ENCODE measurements at regions not wholly inside any gene's neighbourhood (a gene's known extent, or its start where the extent isn't known, plus 50 kb on each side); places are given as distances from the start of the nearest gene placed in this dataset.

GRCh38 chr12:43147878-43148277, 404.1 kb downstream of the ADAMTS20 start:
- no peak overlapping the region for H3K27ac Mint-ChIP-seq
- no peaks in the 10 kb centered on the region for H3K27me3 Mint-ChIP-seq
- H3K4me1 Mint-ChIP-seq = no peaks in the 10 kb centered on the region
- ATAC-seq (ENCODE audit: low read depth) (no peak), DNase-seq (no peak)
- H3K4me3 Mint-ChIP-seq = no peak overlapping the region
- H3K9me3 Mint-ChIP-seq = no peaks in the 10 kb centered on the region
- H3K36me3 Mint-ChIP-seq = no peaks in the 10 kb centered on the region
- POLR2A ChIA-PET = no interaction called here

DNA sequence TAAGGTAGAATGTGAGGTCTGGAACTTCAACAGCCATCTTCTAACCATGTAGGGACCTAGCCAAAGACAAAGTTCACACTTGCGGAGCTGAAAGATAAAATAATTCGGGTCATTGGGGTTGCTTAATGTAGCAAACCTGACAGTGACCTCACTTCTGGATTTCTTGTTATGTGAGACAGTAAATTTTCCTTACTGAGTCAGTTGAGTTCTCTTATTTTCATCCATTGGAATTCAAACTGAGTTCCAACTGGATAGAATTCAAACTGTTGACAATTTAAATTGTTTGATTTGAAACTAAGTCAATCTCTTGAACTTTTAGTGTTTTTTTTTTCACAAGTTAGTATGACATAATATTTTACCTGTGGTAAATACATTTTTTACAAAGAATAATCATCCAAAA, 406.5 kb downstream of the ADAMTS20 start:
- H3K36me3 Mint-ChIP-seq = no peaks in the 10 kb centered on the region
- H3K27ac Mint-ChIP-seq = no peak overlapping the region
- H3K9me3 Mint-ChIP-seq = no peaks in the 10 kb centered on the region
- H3K27me3 Mint-ChIP-seq = no peaks in the 10 kb centered on the region
- no peak overlapping the region for H3K4me3 Mint-ChIP-seq
- H3K4me1 Mint-ChIP-seq = no peaks in the 10 kb centered on the region
- ATAC-seq (ENCODE audit: low read depth) (no peak), DNase-seq (no peak)
- POLR2A ChIA-PET = no interaction called here

GRCh38 chr12:43143278-43143677, 408.7 kb downstream of the ADAMTS20 start:
- H3K4me1 Mint-ChIP-seq = no peaks in the 10 kb centered on the region
- ATAC-seq (ENCODE audit: low read depth) = no peak
- no peak overlapping the region for H3K4me3 Mint-ChIP-seq
- no peak for DNase-seq
- no peak overlapping the region for H3K27ac Mint-ChIP-seq
- H3K27me3 Mint-ChIP-seq = no peaks in the 10 kb centered on the region
- H3K9me3 Mint-ChIP-seq = no peaks in the 10 kb centered on the region
- POLR2A ChIA-PET = no interaction called here
- no peaks in the 10 kb centered on the region for H3K36me3 Mint-ChIP-seq

DNA sequence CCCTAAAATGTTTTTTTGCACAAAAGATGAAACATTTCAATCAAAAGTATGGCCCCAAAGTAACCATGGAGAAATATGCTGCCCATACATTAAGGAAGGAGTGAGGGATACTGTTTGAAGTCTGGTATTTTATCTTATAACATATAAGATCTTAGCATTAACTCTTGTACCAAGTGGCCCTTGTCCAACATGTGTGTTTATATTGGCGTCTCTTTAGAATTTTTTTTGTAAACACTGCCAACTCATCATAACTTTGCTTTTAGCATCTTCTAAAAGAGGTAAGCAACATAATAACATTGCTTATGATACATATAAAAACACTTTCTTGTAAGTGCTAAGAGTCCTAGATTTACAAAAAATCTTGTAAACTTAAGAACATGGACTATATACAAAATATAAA, 419.7 kb downstream of the ADAMTS20 start:
- no peaks in the 10 kb centered on the region for H3K36me3 Mint-ChIP-seq
- POLR2A ChIA-PET = no interaction called here
- no peaks in the 10 kb centered on the region for H3K9me3 Mint-ChIP-seq
- H3K4me3 Mint-ChIP-seq = no peak overlapping the region
- no peak for DNase-seq
- no peak overlapping the region for H3K27ac Mint-ChIP-seq
- no peak for ATAC-seq (ENCODE audit: low read depth)
- no peaks in the 10 kb centered on the region for H3K4me1 Mint-ChIP-seq
- no peaks in the 10 kb centered on the region for H3K27me3 Mint-ChIP-seq

- ATAC-seq (ENCODE audit: low read depth) (no peak), DNase-seq (no peak)
- Mint-ChIP-seq H3K36me3 (no peaks in the 10 kb centered on the region), H3K4me3 (no peak overlapping the region), H3K27ac (no peak overlapping the region), H3K4me1 (no peaks in the 10 kb centered on the region), H3K9me3 (no peaks in the 10 kb centered on the region), H3K27me3 (no peaks in the 10 kb centered on the region)
- POLR2A ChIA-PET = no interaction called here
Observed at GRCh38 chr12:43131301-43131700, 420.7 kb downstream of the ADAMTS20 start.

- ATAC-seq (ENCODE audit: low read depth) = no peak
- POLR2A ChIA-PET = no interaction called here
- H3K4me3 Mint-ChIP-seq = no peak overlapping the region
- no peaks in the 10 kb centered on the region for H3K36me3 Mint-ChIP-seq
- no peaks in the 10 kb centered on the region for H3K27me3 Mint-ChIP-seq
- DNase-seq = no peak
- no peak overlapping the region for H3K27ac Mint-ChIP-seq
- no peaks in the 10 kb centered on the region for H3K9me3 Mint-ChIP-seq
- no peaks in the 10 kb centered on the region for H3K4me1 Mint-ChIP-seq
Observed at GRCh38 chr12:43127886-43128549, 424.0 kb downstream of the ADAMTS20 start.

DNA sequence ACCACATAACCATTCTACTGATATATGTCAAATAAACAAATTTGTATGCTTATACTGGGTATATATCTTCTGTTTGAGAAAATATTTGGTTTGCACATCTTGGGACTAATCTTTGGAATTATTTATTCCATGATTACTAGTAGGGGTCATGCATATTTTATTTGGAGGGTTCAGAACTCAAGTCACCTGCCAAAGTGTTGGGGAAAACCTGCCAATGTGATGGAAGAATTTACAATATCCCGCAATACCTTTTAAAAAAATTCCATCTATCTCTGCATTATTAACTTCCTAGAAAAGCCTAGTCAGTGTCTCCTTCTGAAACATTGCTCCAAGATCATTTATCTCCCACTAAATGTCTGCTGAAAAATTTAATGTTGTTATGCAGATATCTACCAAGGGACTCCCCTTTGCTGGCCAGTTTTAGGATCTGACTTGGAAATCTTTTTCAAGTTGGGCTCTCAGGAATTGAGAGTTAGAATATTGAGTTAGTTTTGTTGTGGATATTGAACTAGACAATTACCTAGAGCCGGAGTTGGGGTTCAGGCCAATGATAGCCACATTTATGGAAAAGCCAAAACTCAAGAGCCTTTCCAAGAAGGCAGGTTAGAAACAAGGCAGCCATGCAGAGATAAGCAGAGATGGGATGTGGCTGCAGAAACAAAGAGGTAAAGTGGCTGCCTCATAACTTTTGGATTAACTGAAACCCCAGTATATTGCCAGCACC, 425.2 kb downstream of the ADAMTS20 start:
- Mint-ChIP-seq H3K27ac (no peak overlapping the region), H3K4me1 (no peaks in the 10 kb centered on the region), H3K9me3 (no peaks in the 10 kb centered on the region), H3K27me3 (no peaks in the 10 kb centered on the region), H3K4me3 (no peak overlapping the region), H3K36me3 (no peaks in the 10 kb centered on the region)
- POLR2A ChIA-PET = no interaction called here
- DNase-seq = no peak
- no peak for ATAC-seq (ENCODE audit: low read depth)

GRCh38 chr12:43123461-43123860, 428.5 kb downstream of the ADAMTS20 start:
- POLR2A ChIA-PET = no interaction called here
- no peaks in the 10 kb centered on the region for H3K9me3 Mint-ChIP-seq
- no peaks in the 10 kb centered on the region for H3K36me3 Mint-ChIP-seq
- DNase-seq (no peak), ATAC-seq (ENCODE audit: low read depth) (no peak)
- H3K27me3 Mint-ChIP-seq = no peaks in the 10 kb centered on the region
- no peak overlapping the region for H3K4me3 Mint-ChIP-seq
- H3K4me1 Mint-ChIP-seq = no peaks in the 10 kb centered on the region
- no peak overlapping the region for H3K27ac Mint-ChIP-seq

GRCh38 chr12:43120150-43120549, 431.9 kb downstream of the ADAMTS20 start:
- H3K9me3 Mint-ChIP-seq = no peaks in the 10 kb centered on the region

GRCh38 chr12:43118881-43119280, 433.1 kb downstream of the ADAMTS20 start:
- Mint-ChIP-seq H3K4me3 (no peak overlapping the region), H3K36me3 (no peaks in the 10 kb centered on the region), H3K9me3 (no peaks in the 10 kb centered on the region), H3K27ac (no peak overlapping the region), H3K4me1 (no peaks in the 10 kb centered on the region), H3K27me3 (no peaks in the 10 kb centered on the region)
- no peak for DNase-seq
- POLR2A ChIA-PET = no interaction called here
- no peak for ATAC-seq (ENCODE audit: low read depth)

More at GRCh38 chr12:43120150-43120549, 431.9 kb downstream of the ADAMTS20 start:
- no peak for ATAC-seq (ENCODE audit: low read depth)
- POLR2A ChIA-PET = no interaction called here
- Mint-ChIP-seq H3K36me3 (no peaks in the 10 kb centered on the region), H3K27me3 (no peaks in the 10 kb centered on the region), H3K4me3 (no peak overlapping the region), H3K27ac (no peak overlapping the region), H3K4me1 (no peaks in the 10 kb centered on the region)
- DNase-seq = no peak

DNA sequence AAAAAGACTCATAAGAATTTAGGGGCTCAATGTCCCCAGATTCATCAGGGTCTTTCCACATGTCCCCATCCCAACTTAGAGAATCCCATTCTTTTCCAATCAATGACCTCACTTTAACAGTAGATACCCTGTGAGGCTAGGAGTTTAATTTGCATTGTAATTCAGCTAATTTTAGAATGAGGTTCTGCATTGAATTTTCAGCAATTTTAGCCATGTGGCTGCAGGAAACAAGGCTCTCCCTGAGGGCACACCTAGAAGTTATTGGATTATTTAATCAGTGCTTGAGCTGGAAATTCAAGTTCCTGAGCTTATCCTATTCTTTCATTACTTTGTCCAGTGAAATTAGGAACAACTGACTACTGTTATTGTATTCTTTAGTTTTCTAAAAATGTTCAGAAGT, 433.8 kb downstream of the ADAMTS20 start:
- Mint-ChIP-seq H3K9me3 (no peaks in the 10 kb centered on the region), H3K27ac (no peak overlapping the region), H3K4me3 (no peak overlapping the region), H3K36me3 (no peaks in the 10 kb centered on the region), H3K27me3 (no peaks in the 10 kb centered on the region), H3K4me1 (no peaks in the 10 kb centered on the region)
- ATAC-seq (ENCODE audit: low read depth) (no peak), DNase-seq (no peak)
- POLR2A ChIA-PET = no interaction called here

DNA sequence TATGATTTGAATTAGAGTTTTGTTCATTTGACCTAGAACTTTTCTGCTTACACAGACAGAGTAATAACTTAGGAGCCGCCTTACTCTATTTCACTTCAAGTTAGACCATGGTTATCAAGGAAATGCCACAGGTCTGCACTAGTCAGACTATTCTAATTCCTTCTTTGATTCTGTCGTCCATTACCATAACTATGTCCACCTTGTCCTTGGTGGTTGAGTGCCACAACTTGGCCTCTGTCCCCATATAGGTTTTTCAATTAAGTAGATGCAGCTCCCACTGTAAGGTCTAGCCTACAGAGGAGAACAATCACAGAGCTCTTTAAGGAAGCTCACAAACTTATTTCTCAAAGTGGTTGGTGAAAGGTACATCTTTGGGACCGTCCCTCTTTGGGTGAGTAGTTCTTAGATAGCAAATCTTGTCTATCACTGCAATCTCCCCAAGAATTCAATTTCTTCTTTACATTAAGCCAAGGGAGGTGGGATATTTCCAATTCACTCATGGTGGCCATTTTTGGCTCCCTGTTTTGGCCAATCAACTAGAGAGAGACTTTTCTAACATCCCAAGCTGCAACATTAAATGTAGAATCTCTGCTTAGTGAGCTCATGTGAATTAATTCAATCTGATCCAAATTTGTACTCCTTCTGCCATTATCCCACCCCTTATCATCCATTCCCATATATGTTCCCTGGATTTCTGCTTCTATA, 434.6 kb downstream of the ADAMTS20 start:
- no peaks in the 10 kb centered on the region for H3K9me3 Mint-ChIP-seq
- H3K36me3 Mint-ChIP-seq = no peaks in the 10 kb centered on the region
- ATAC-seq (ENCODE audit: low read depth) (no peak), DNase-seq (no peak)
- no peaks in the 10 kb centered on the region for H3K27me3 Mint-ChIP-seq
- no peak overlapping the region for H3K4me3 Mint-ChIP-seq
- no peaks in the 10 kb centered on the region for H3K4me1 Mint-ChIP-seq
- POLR2A ChIA-PET = no interaction called here
- no peak overlapping the region for H3K27ac Mint-ChIP-seq

- no peaks in the 10 kb centered on the region for H3K4me1 Mint-ChIP-seq
- H3K4me3 Mint-ChIP-seq = no peak overlapping the region
- H3K27ac Mint-ChIP-seq = no peak overlapping the region
- no peak for DNase-seq
- H3K9me3 Mint-ChIP-seq = no peaks in the 10 kb centered on the region
- POLR2A ChIA-PET = no interaction called here
- no peak for ATAC-seq (ENCODE audit: low read depth)
- no peaks in the 10 kb centered on the region for H3K36me3 Mint-ChIP-seq
- H3K27me3 Mint-ChIP-seq = no peaks in the 10 kb centered on the region
Observed at GRCh38 chr12:43115441-43116160, 436.4 kb downstream of the ADAMTS20 start.
